Upper lobe of left lung (tissue), 4 donors: ENCODE measurements at regions not wholly inside any gene's neighbourhood (a gene's known extent, or its start where the extent isn't known, plus 50 kb on each side); places are given as distances from the start of the nearest gene placed in this dataset.

Source experiments
- EP300 ChIP-seq, 4 donors: sonication (generic); formaldehyde crosslinking; IDR thresholded peaks; one replicate each; pipeline ENCODE4 v1.5.1; 2017; ENCODE audit warnings: antibody characterized with exemption in 4 of 4, control low read depth in 2 of 4
- TF ChIP-seq, protein P1 (sequence below), 6 experiments: fragments of 450-650 bp in 4 of 6; fragments of 200-600 bp in 2 of 6; sonication (generic) in 2 of 6; IDR thresholded peaks; one replicate each; pipeline ENCODE4 v1.5.1; 2016 to 2019; ENCODE audit warnings: antibody characterized with exemption in 6 of 6

DNA sequence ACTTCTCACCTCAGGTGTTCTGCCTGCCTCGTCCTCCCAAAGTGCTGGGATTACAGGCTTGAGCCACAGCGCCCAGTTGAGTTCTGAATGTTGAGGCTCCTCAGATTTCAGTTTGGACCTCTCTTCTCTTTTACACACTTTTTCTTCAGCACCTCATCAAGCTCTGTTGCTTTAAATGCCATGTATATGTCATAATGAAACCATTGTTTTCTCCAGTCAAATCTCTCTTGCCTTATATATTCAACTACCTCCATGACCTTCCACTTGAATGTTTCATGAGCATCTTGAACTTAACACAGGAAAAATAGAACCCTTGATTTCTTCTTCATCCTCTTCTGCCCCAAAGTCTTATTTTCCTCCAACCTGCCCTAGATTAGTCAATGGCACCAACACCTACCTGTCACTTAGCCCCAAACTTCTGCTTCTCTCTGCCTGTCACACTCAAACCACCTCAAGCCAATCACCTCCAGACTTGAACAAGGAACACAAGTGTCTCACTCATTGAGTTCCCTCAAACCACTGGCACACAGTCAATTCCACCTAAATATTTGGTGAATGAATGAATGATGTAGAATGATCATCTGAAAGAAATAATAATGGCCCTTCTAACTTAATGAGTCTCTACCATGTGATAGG is 161.0 kb upstream of the SGK1 start:
- TF ChIP-seq EP300 (IDR thresholded peaks at IDR 0.05) = no peak
- TF ChIP-seq, protein P1, sequence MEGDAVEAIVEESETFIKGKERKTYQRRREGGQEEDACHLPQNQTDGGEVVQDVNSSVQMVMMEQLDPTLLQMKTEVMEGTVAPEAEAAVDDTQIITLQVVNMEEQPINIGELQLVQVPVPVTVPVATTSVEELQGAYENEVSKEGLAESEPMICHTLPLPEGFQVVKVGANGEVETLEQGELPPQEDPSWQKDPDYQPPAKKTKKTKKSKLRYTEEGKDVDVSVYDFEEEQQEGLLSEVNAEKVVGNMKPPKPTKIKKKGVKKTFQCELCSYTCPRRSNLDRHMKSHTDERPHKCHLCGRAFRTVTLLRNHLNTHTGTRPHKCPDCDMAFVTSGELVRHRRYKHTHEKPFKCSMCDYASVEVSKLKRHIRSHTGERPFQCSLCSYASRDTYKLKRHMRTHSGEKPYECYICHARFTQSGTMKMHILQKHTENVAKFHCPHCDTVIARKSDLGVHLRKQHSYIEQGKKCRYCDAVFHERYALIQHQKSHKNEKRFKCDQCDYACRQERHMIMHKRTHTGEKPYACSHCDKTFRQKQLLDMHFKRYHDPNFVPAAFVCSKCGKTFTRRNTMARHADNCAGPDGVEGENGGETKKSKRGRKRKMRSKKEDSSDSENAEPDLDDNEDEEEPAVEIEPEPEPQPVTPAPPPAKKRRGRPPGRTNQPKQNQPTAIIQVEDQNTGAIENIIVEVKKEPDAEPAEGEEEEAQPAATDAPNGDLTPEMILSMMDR (IDR thresholded peaks at IDR 0.05) = no peak
